GM18498 (cell line): ENCODE measurements at regions not wholly inside any gene's neighbourhood (a gene's known extent, or its start where the extent isn't known, plus 50 kb on each side); places are given as distances from the start of the nearest gene placed in this dataset.

Experiments used
- ATAC-seq: cut with Tn5 transposase; IDR thresholded peaks from one replicate; pipeline ENCODE4 v1.9.1; 2021; ENCODE audit warnings: mild to moderate bottlenecking, moderate library complexity; ENCODE audit not compliant: unreplicated experiment

- ATAC-seq = no peak
Observed at GRCh38 chr10:110432814-110433565, 64.7 kb upstream of the DUSP5 start.

GRCh38 chr10:110433740-110434139 lies 64.0 kb upstream of the DUSP5 start:
- ATAC-seq = no peak

- ATAC-seq = no peak
Observed at GRCh38 chr10:110434489-110435096, 63.1 kb upstream of the DUSP5 start.

DNA sequence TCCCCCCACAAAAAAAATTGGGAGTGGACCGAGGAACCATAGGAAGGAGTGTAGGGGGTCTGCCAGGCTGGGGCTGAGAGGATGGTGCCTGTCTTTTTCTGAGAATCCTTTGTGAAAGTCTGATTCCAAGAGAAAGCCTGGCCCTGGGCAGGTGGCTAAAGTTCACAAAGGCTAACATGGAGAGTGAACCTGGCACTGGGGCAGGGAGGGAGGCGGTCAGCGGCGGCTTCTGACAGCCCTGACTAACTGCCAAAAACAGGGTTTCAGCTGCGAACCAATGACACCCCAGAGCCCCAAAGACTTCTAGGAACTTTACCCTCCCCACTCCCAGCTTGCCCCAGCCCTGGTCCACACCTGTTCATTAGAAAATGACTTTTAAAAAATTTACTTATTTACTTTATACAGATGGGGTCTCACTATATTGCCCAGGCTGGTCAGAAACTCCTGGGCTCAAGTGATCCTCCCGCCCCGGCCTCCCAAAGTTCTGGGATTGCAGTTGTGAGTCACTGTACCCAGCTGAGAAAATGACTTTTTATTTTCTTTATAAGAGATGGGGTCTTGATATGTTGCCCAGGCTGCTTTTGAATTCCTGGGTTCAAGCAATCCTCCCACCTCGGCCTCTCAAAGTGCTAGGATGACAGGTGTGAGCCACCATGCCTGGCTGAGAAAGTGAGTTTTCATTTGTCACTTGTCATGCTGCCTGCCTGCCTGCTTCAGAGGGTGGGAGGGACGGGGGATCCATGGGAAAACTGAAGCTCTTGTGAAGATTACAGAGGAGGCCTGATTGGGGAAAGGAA lies 61.0 kb upstream of the DUSP5 start:
- no peak for ATAC-seq

DNA sequence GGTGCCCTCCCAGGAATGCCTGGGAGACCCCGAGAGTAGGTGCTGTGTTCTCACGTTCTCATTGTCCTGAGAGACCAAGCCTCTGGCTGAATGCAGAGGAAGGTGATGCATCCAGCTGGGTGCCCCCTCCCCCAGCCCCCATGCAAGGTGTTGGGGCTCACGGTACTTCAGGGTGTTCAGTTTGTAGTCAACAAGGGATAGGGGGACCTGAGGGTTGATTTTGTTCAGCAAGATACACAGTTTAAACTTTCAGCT lies 60.4 kb upstream of the DUSP5 start:
- no peak for ATAC-seq

- no peak for ATAC-seq
Observed at GRCh38 chr10:110437761-110438341, 59.9 kb upstream of the DUSP5 start.

GRCh38 chr10:110442746-110443145 lies 55.0 kb upstream of the DUSP5 start:
- ATAC-seq = no peak

- ATAC-seq = no peak
Observed at GRCh38 chr10:110443239-110444003, 54.3 kb upstream of the DUSP5 start.

GRCh38 chr10:110444004-110444337 lies 53.7 kb upstream of the DUSP5 start:
- ATAC-seq = no peak

DNA sequence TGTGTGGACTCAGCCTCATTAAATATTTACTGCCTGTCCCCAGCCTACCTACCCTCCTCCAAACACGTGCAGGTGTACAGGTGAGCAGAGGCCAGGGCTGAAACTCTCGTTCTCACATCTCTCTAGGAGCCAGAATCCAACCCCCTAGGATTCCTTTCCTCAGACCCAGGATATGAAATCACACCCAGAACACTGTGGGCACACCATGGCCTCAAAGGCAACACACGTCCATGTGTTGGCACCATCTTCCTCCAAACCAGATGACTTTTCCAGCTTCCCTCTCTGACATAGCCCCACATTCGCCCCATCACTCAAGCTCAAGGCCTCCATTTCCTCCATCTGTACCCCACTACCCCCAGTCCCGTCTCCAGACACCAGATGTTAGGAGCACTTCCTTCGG lies 51.8 kb upstream of the DUSP5 start:
- ATAC-seq = no peak

GRCh38 chr10:110446277-110446676 lies 51.4 kb upstream of the DUSP5 start:
- no peak for ATAC-seq

GRCh38 chr10:110446954-110447608 lies 50.6 kb upstream of the DUSP5 start:
- ATAC-seq = no peak

DNA sequence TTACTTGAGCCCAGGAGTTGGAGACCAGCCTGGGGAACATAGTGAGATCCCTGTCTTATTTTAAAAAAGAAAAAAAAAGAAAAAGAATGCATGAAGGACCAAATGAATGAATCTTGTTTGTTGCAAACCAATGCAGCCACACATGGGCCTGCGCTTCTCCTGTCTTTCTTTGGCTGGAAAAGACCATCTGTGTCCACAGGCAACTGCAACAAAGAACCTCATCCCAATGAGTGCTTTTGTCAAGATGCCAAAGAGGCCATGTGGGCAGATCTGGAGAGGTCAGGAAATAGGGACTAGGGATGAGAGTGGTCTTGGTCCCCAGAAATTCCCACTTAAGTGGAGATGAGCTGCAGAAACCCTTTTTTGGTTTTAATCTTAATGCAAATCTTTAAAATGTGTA lies 49.8 kb upstream of the DUSP5 start:
- ATAC-seq = no peak
